A204.1 (cell line): ENCODE measurements at regions not wholly inside any gene's neighbourhood (a gene's known extent, or its start where the extent isn't known, plus 50 kb on each side); places are given as distances from the start of the nearest gene placed in this dataset.

ENCODE experiments used
- FAIRE-seq: peaks from 2 replicates; lab custom pipeline; 2012; peaks lifted over from hg19 to GRCh38; lab: Jason Lieb, UNC

GRCh38 chr5:4720831-4721230 lies 419.3 kb upstream of the ADAMTS16 start:
- FAIRE-seq = no peak

- FAIRE-seq = no peak
Measured at GRCh38 chr5:4722886-4723285, 417.2 kb upstream of the ADAMTS16 start.

GRCh38 chr5:4725594-4725993 lies 414.5 kb upstream of the ADAMTS16 start:
- no peak for FAIRE-seq

- no peak for FAIRE-seq
Measured at GRCh38 chr5:4730279-4730678, 409.9 kb upstream of the ADAMTS16 start.

- FAIRE-seq = no peak
Measured at GRCh38 chr5:4734348-4734747, 405.8 kb upstream of the ADAMTS16 start.

- no peak for FAIRE-seq
Measured at GRCh38 chr5:4735261-4735660, 404.9 kb upstream of the ADAMTS16 start.

GRCh38 chr5:4737868-4738267 lies 402.3 kb upstream of the ADAMTS16 start:
- no peak for FAIRE-seq

GRCh38 chr5:4738298-4738697 lies 401.8 kb upstream of the ADAMTS16 start:
- no peak for FAIRE-seq

GRCh38 chr5:4740156-4740555 lies 400.0 kb upstream of the ADAMTS16 start:
- no peak for FAIRE-seq

GRCh38 chr5:4758550-4758949 lies 381.6 kb upstream of the ADAMTS16 start:
- no peak for FAIRE-seq

- FAIRE-seq = no peak
Measured at GRCh38 chr5:4758996-4759395, 381.1 kb upstream of the ADAMTS16 start.

GRCh38 chr5:4762316-4762715 lies 377.8 kb upstream of the ADAMTS16 start:
- no peak for FAIRE-seq

GRCh38 chr5:4765411-4765810 lies 374.7 kb upstream of the ADAMTS16 start:
- no peak for FAIRE-seq

- FAIRE-seq = no peak
Measured at GRCh38 chr5:4766101-4766500, 374.0 kb upstream of the ADAMTS16 start.

- no peak for FAIRE-seq
Measured at GRCh38 chr5:4772591-4772990, 367.5 kb upstream of the ADAMTS16 start.

- no peak for FAIRE-seq
Measured at GRCh38 chr5:4773827-4774317, 366.3 kb upstream of the ADAMTS16 start.

- no peak for FAIRE-seq
Measured at GRCh38 chr5:4777435-4777834, 362.7 kb upstream of the ADAMTS16 start.

GRCh38 chr5:4780633-4781032 lies 359.5 kb upstream of the ADAMTS16 start:
- no peak for FAIRE-seq

- FAIRE-seq = no peak
Measured at GRCh38 chr5:4781299-4781698, 358.8 kb upstream of the ADAMTS16 start.

GRCh38 chr5:4785971-4786370 lies 354.2 kb upstream of the ADAMTS16 start:
- FAIRE-seq = no peak

GRCh38 chr5:4797445-4797844 lies 342.7 kb upstream of the ADAMTS16 start:
- FAIRE-seq = no peak

GRCh38 chr5:4802044-4802443 lies 338.1 kb upstream of the ADAMTS16 start:
- FAIRE-seq = no peak

GRCh38 chr5:4804691-4805360 lies 335.3 kb upstream of the ADAMTS16 start:
- FAIRE-seq = no peak

GRCh38 chr5:4815002-4815401 lies 325.1 kb upstream of the ADAMTS16 start:
- FAIRE-seq = no peak

GRCh38 chr5:4817767-4818166 lies 322.4 kb upstream of the ADAMTS16 start:
- FAIRE-seq = no peak
